Left kidney (tissue), 1 donor: ENCODE measurements at regions not wholly inside any gene's neighbourhood (a gene's known extent, or its start where the extent isn't known, plus 50 kb on each side); places are given as distances from the start of the nearest gene placed in this dataset.
"Not testable (repeated sequence)": the region's sequence is repeated elsewhere in the genome, so short reads cannot be mapped to it uniquely, and the experiment has no call there.

Experiments
- DNase-seq: peaks from one replicate; pipeline ENCODE4 v3.0.0-alpha.2; 2013

GRCh38 chr3:30439451-30440053 is 166.8 kb upstream of the TGFBR2 start:
- no peak for DNase-seq

GRCh38 chr3:30440147-30440604 is 166.2 kb upstream of the TGFBR2 start:
- no peak for DNase-seq

- DNase-seq = no peak
Measured at GRCh38 chr3:30440880-30441279, 165.5 kb upstream of the TGFBR2 start.

- no peak for DNase-seq
Measured at GRCh38 chr3:30443756-30444673, 162.4 kb upstream of the TGFBR2 start.

- DNase-seq = no peak
Measured at GRCh38 chr3:30448450-30449289, 157.7 kb upstream of the TGFBR2 start.

GRCh38 chr3:30449290-30449632 is 157.1 kb upstream of the TGFBR2 start:
- no peak for DNase-seq

GRCh38 chr3:30452446-30452845 is 154.0 kb upstream of the TGFBR2 start:
- no peak for DNase-seq

GRCh38 chr3:30453360-30454039 is 152.9 kb upstream of the TGFBR2 start:
- DNase-seq = no peak

- DNase-seq = no peak
Measured at GRCh38 chr3:30454636-30455035, 151.8 kb upstream of the TGFBR2 start.

GRCh38 chr3:30455112-30455511 is 151.3 kb upstream of the TGFBR2 start:
- DNase-seq = not testable (repeated sequence)

GRCh38 chr3:30455840-30456239 is 150.6 kb upstream of the TGFBR2 start:
- DNase-seq = no peak

- no peak for DNase-seq
Measured at GRCh38 chr3:30456264-30456663, 150.1 kb upstream of the TGFBR2 start.

- no peak for DNase-seq
Measured at GRCh38 chr3:30457081-30457480, 149.3 kb upstream of the TGFBR2 start.

- DNase-seq = no peak
Measured at GRCh38 chr3:30457726-30458125, 148.7 kb upstream of the TGFBR2 start.

GRCh38 chr3:30458376-30459171 is 147.8 kb upstream of the TGFBR2 start:
- DNase-seq = no peak

GRCh38 chr3:30461311-30461710 is 145.1 kb upstream of the TGFBR2 start:
- no peak for DNase-seq

- DNase-seq = no peak
Measured at GRCh38 chr3:30462721-30463470, 143.5 kb upstream of the TGFBR2 start.

GRCh38 chr3:30464381-30464780 is 142.0 kb upstream of the TGFBR2 start:
- no peak for DNase-seq

GRCh38 chr3:30465454-30465853 is 140.9 kb upstream of the TGFBR2 start:
- DNase-seq = no peak

GRCh38 chr3:30467596-30468238 is 138.7 kb upstream of the TGFBR2 start:
- no peak for DNase-seq
